ENCODE measurements at regions not wholly inside any gene's neighbourhood (a gene's known extent, or its start where the extent isn't known, plus 50 kb on each side); places are given as distances from the start of the nearest gene placed in this dataset.
"Not testable (repeated sequence)": the region's sequence is repeated elsewhere in the genome, so short reads cannot be mapped to it uniquely, and the experiment has no call there.

- Histone ChIP-seq H3K27ac (no peak overlapping the region), H3K36me3 (ENCODE audit: control insufficient read depth, insufficient read depth, low read length) (no peaks in the 10 kb centered on the region), H3K4me3 (ENCODE audit: low read depth, low read length) (no peak overlapping the region), H3K9ac (no peak overlapping the region), H2AFZ (no peak overlapping the region), H3K27me3 (ENCODE audit: control insufficient read depth, insufficient read depth, low read length) (no peaks in the 10 kb centered on the region), H3K4me1 (peaks cover 3% of the 10 kb centered on the region), H3K9me3 (ENCODE audit: control insufficient read depth, low read length) (no peaks in the 10 kb centered on the region), H3K4me2 (ENCODE audit: low read length) (no peak overlapping the region), H3K79me2 (peaks cover 49% of the 10 kb centered on the region)
- TF ChIP-seq, protein P1, sequence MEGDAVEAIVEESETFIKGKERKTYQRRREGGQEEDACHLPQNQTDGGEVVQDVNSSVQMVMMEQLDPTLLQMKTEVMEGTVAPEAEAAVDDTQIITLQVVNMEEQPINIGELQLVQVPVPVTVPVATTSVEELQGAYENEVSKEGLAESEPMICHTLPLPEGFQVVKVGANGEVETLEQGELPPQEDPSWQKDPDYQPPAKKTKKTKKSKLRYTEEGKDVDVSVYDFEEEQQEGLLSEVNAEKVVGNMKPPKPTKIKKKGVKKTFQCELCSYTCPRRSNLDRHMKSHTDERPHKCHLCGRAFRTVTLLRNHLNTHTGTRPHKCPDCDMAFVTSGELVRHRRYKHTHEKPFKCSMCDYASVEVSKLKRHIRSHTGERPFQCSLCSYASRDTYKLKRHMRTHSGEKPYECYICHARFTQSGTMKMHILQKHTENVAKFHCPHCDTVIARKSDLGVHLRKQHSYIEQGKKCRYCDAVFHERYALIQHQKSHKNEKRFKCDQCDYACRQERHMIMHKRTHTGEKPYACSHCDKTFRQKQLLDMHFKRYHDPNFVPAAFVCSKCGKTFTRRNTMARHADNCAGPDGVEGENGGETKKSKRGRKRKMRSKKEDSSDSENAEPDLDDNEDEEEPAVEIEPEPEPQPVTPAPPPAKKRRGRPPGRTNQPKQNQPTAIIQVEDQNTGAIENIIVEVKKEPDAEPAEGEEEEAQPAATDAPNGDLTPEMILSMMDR (IDR thresholded peaks at IDR 0.05): no peak
Measured at GRCh38 chr14:89509891-89510290, 92.9 kb upstream of the FOXN3 start.

GRCh38 chr14:89508863-89509262 lies 91.8 kb upstream of the FOXN3 start:
- Histone ChIP-seq H3K27ac (no peak overlapping the region), H2AFZ (no peak overlapping the region), H3K4me2 (ENCODE audit: low read length) (no peak overlapping the region), H3K27me3 (ENCODE audit: control insufficient read depth, insufficient read depth, low read length) (no peaks in the 10 kb centered on the region), H3K9ac (no peak overlapping the region), H3K79me2 (peaks cover 43% of the 10 kb centered on the region), H3K9me3 (ENCODE audit: control insufficient read depth, low read length) (no peaks in the 10 kb centered on the region), H3K36me3 (ENCODE audit: control insufficient read depth, insufficient read depth, low read length) (no peaks in the 10 kb centered on the region), H3K4me1 (peaks cover 3% of the 10 kb centered on the region), H3K4me3 (ENCODE audit: low read depth, low read length) (no peak overlapping the region)
- TF ChIP-seq, protein P1 (IDR thresholded peaks at IDR 0.05): no peak

DNA sequence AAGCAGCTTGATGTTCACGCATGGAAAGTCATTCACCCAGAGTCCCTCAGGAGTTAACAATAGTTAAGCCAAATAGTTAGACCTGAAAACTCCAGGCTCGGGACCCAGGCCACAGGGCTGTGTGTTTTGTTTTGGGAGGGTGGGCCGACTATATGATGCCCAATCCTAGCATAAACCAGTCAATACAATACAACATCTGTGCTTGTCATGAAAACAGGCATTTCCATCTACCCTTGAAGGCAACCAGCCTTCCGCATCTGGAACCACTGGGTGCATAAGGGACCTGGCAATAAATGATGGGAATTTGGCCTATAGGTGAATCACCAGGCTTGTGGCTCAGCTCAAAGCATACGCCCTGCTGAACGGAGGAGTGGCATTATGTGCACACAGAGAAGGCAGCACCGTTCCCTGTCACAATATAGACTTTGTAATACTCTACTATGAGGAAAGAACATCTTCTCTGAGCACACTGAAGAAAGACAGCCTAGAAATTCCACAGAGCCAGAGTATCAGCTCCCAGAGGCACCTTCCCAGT lies 91.0 kb upstream of the FOXN3 start:
- H2AFZ ChIP-seq: no peak overlapping the region
- no peaks in the 10 kb centered on the region for H3K9me3 ChIP-seq (ENCODE audit: control insufficient read depth, low read length)
- H3K4me2 ChIP-seq (ENCODE audit: low read length): no peak overlapping the region
- no peaks in the 10 kb centered on the region for H3K36me3 ChIP-seq (ENCODE audit: control insufficient read depth, insufficient read depth, low read length)
- TF ChIP-seq, protein P1 (IDR thresholded peaks at IDR 0.05): no peak
- peaks cover 3% of the 10 kb centered on the region for H3K4me1 ChIP-seq
- H3K27ac ChIP-seq: no peak overlapping the region
- H3K4me3 ChIP-seq (ENCODE audit: low read depth, low read length): no peak overlapping the region
- H3K79me2 ChIP-seq: peaks cover 39% of the 10 kb centered on the region
- no peak overlapping the region for H3K9ac ChIP-seq
- no peaks in the 10 kb centered on the region for H3K27me3 ChIP-seq (ENCODE audit: control insufficient read depth, insufficient read depth, low read length)

DNA sequence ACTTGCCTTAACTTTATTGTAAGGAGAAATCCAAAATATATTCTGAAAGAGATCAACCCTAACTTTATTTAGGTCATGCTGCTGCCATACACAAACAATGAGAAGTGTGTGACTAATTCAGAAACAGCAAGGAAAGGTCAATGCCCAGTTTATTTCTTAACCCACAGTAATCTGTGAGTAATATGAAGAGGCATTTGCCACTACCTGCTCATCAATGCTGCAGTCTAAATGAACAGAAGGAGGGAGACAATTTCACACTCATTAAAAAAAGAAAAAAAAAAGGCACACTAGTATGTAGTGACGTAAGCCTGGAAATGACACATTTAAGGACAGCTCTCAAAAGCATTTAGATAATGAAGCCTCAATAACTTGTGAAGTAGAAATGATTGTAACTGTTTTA lies 90.5 kb upstream of the FOXN3 start:
- Histone ChIP-seq H2AFZ (no peak overlapping the region), H3K27me3 (ENCODE audit: control insufficient read depth, insufficient read depth, low read length) (no peaks in the 10 kb centered on the region), H3K4me1 (peaks cover 3% of the 10 kb centered on the region), H3K4me3 (ENCODE audit: low read depth, low read length) (no peak overlapping the region), H3K9me3 (ENCODE audit: control insufficient read depth, low read length) (no peaks in the 10 kb centered on the region), H3K36me3 (ENCODE audit: control insufficient read depth, insufficient read depth, low read length) (no peaks in the 10 kb centered on the region), H3K4me2 (ENCODE audit: low read length) (no peak overlapping the region), H3K27ac (no peak overlapping the region), H3K9ac (no peak overlapping the region), H3K79me2 (peaks cover 35% of the 10 kb centered on the region)
- TF ChIP-seq, protein P1 (IDR thresholded peaks at IDR 0.05): no peak

DNA sequence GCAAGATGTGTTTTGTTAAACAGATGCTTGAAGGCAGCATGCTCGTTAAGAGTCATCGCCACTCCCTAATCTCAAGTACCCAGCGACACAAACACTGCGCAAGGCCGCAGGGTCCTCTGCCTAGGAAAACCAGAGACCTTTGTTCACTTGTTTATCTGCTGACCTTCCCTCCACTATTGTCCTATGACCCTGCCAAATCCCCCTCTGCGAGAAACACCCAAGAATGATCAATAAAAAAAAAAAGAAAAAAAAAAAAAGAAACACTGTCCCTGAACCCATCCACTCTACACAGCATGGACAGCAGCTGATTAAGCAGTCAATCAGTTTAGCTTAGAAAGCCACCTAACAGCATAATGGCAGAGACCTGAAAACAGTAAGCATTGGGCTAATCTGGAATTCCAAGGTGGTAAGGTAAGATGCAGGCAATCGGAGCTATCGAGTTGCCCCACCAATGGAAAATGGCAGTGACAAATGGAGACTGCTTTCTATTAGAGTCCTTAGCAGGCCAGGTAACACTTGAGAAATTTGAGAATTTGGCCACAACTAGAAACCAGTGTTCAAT lies 89.9 kb upstream of the FOXN3 start:
- not testable (repeated sequence) for H3K9me3 ChIP-seq (ENCODE audit: control insufficient read depth, low read length); H3K36me3 ChIP-seq (ENCODE audit: control insufficient read depth, insufficient read depth, low read length); H2AFZ ChIP-seq; H3K27me3 ChIP-seq (ENCODE audit: control insufficient read depth, insufficient read depth, low read length); H3K4me3 ChIP-seq (ENCODE audit: low read depth, low read length); H3K4me2 ChIP-seq (ENCODE audit: low read length); H3K4me1 ChIP-seq; H3K9ac ChIP-seq; H3K27ac ChIP-seq
- H3K79me2 ChIP-seq: peaks cover 31% of the 10 kb centered on the region
